Astrocyte (in vitro differentiated cells and primary cell): ENCODE measurements at regions not wholly inside any gene's neighbourhood (a gene's known extent, or its start where the extent isn't known, plus 50 kb on each side); places are given as distances from the start of the nearest gene placed in this dataset.

ENCODE experiments used
- DNase-seq: peaks from one replicate; pipeline ENCODE4 v3.0.0-alpha.2; 2010; ENCODE audit warnings: low read depth
- FAIRE-seq: peaks from 2 replicates; lab custom pipeline; 2011; peaks lifted over from hg19 to GRCh38; lab: Jason Lieb, UNC
- H2AFZ ChIP-seq: 2 replicates; pipeline ENCODE4 v1.6.0; 2012; ENCODE audit warnings: low read depth, low read length, inconsistent platforms
- H3K27ac ChIP-seq: 2 replicates; pipeline ENCODE4 v1.5.1; 2011; ENCODE audit warnings: low read depth, low read length, inconsistent platforms
- H3K27me3 ChIP-seq: 2 replicates; pipeline ENCODE4 v1.6.0; 2011; ENCODE audit warnings: low read length, inconsistent platforms; ENCODE audit not compliant: insufficient read depth
- H3K36me3 ChIP-seq: 2 replicates; pipeline ENCODE4 v1.5.1; 2011; ENCODE audit warnings: low read length, inconsistent platforms; ENCODE audit not compliant: insufficient read depth
- H3K4me1 ChIP-seq: 2 replicates; pipeline ENCODE4 v1.5.1; 2011; ENCODE audit warnings: low read length, inconsistent platforms; ENCODE audit not compliant: insufficient read depth
- H3K4me2 ChIP-seq: 2 replicates; pipeline ENCODE4 v1.6.0; 2012; ENCODE audit warnings: low read length, inconsistent platforms
- H3K4me3 ChIP-seq: 2 replicates; pipeline ENCODE4 v1.5.1; 2011; ENCODE audit warnings: low read depth, mild to moderate bottlenecking, low read length, inconsistent platforms; ENCODE audit not compliant: insufficient read depth
- H3K79me2 ChIP-seq: 2 replicates; pipeline ENCODE4 v1.6.0; 2012; ENCODE audit warnings: mild to moderate bottlenecking, low read length, inconsistent platforms; ENCODE audit not compliant: insufficient read depth
- H3K9ac ChIP-seq: 2 replicates; pipeline ENCODE4 v1.6.0; 2012; ENCODE audit warnings: mild to moderate bottlenecking, low read length, inconsistent platforms
- H3K9me3 ChIP-seq: 2 replicates; pipeline ENCODE4 v1.5.1; 2012; ENCODE audit warnings: low read depth, mild to moderate bottlenecking, low read length, inconsistent platforms; ENCODE audit not compliant: insufficient read depth
- H4K20me1 ChIP-seq: 2 replicates; pipeline ENCODE4 v1.6.0; 2012; ENCODE audit warnings: low read length, inconsistent platforms; ENCODE audit not compliant: insufficient read depth
- H3K27ac Mint-ChIP-seq: one replicate; pipeline ENCODE4 v1.8.0; 2021; ENCODE audit warnings: mild to moderate bottlenecking, mixed read lengths; ENCODE audit not compliant: unreplicated experiment
- H3K27me3 Mint-ChIP-seq: one replicate; pipeline ENCODE4 v1.8.0; 2021; ENCODE audit warnings: low read depth, mixed read lengths; ENCODE audit not compliant: unreplicated experiment
- H3K36me3 Mint-ChIP-seq: one replicate; pipeline ENCODE4 v1.8.0; 2021; ENCODE audit warnings: low read depth, mixed read lengths; ENCODE audit not compliant: unreplicated experiment
- H3K4me1 Mint-ChIP-seq: one replicate; pipeline ENCODE4 v1.8.0; 2021; ENCODE audit warnings: low read depth, mixed read lengths; ENCODE audit not compliant: unreplicated experiment
- H3K4me3 Mint-ChIP-seq: one replicate; pipeline ENCODE4 v1.8.0; 2021; ENCODE audit warnings: mild to moderate bottlenecking, moderate library complexity, mixed read lengths; ENCODE audit not compliant: unreplicated experiment
- H3K9me3 Mint-ChIP-seq: one replicate; pipeline ENCODE4 v1.8.0; 2021; ENCODE audit warnings: mild to moderate bottlenecking, mixed read lengths; ENCODE audit not compliant: unreplicated experiment
- EZH2 ChIP-seq: IDR thresholded peaks from 2 replicates; pipeline ENCODE4 v1.6.1; 2012; ENCODE audit warnings: mild to moderate bottlenecking, low read length, inconsistent platforms; ENCODE audit not compliant: insufficient read depth
- TF ChIP-seq, protein P1 (sequence below): IDR thresholded peaks from 2 replicates; pipeline ENCODE4 v1.5.1; 2011; ENCODE audit warnings: low read depth, mild to moderate bottlenecking, inconsistent platforms, low read length, moderate library complexity; ENCODE audit not compliant: insufficient read depth

DNA sequence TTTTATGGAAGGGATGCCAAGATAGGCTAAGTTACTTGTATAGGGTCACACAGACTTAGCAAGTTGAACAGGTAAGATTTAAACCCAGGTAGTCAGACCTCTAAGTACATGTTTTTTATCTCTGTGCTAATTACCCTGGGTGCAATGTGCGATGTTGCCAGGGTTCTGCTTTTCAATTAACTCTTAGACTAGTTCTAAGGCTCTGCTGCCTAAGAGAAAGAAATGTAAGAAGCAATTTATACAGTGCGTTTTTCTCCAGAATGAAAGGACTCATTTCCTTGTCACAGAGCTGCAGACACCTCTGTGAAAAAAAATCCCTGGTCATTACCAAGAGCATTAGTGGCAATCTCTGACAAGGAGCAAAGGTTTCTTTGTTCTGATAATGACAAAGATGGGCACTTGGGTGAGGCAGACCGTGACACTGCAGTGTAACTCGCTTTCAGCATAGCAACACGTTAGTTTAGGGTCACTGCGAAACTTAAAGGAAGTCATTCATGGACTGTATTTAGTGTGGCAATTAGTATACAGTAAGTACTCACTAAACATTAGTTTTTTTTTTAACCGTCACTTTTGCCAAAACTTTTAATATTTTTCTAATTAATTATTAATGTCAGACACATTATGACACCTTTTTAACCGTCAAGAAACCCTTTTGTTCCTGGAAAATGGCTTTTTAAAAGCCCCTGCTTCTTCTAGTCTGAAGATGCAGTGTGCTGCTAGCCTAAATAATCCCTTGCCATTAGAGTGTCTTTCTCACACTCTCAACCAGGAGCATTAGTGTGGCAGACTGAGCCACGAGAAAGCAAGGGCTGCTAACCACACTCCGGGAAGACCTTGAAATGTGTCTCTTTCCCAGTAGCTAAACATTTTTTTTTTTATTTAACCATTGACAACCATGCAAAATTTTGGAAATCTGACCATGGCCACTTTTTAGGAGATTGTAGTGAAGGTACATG lies 520.0 kb upstream of the C9orf72 start:
- H3K36me3 ChIP-seq: no peaks in the 10 kb centered on the region
- H3K9me3 ChIP-seq: no peaks in the 10 kb centered on the region
- Mint-ChIP-seq H3K4me1 (no peaks in the 10 kb centered on the region), H3K4me3 (no peak overlapping the region), H3K27me3 (no peaks in the 10 kb centered on the region), H3K36me3 (peaks cover 4% of the 10 kb centered on the region), H3K27ac (no peak overlapping the region), H3K9me3 (peaks cover 2% of the 10 kb centered on the region)
- no peaks in the 10 kb centered on the region for H3K27me3 ChIP-seq
- H3K4me2 ChIP-seq: no peak overlapping the region
- H2AFZ ChIP-seq: no peak overlapping the region
- no peak for DNase-seq
- H3K27ac ChIP-seq: no peak overlapping the region
- H3K9ac ChIP-seq: no peak overlapping the region
- TF ChIP-seq, protein P1, sequence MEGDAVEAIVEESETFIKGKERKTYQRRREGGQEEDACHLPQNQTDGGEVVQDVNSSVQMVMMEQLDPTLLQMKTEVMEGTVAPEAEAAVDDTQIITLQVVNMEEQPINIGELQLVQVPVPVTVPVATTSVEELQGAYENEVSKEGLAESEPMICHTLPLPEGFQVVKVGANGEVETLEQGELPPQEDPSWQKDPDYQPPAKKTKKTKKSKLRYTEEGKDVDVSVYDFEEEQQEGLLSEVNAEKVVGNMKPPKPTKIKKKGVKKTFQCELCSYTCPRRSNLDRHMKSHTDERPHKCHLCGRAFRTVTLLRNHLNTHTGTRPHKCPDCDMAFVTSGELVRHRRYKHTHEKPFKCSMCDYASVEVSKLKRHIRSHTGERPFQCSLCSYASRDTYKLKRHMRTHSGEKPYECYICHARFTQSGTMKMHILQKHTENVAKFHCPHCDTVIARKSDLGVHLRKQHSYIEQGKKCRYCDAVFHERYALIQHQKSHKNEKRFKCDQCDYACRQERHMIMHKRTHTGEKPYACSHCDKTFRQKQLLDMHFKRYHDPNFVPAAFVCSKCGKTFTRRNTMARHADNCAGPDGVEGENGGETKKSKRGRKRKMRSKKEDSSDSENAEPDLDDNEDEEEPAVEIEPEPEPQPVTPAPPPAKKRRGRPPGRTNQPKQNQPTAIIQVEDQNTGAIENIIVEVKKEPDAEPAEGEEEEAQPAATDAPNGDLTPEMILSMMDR: no peak
- TF ChIP-seq EZH2: no peak
- no peaks in the 10 kb centered on the region for H3K79me2 ChIP-seq
- H4K20me1 ChIP-seq: no peaks in the 10 kb centered on the region
- H3K4me1 ChIP-seq: no peaks in the 10 kb centered on the region
- no peak for FAIRE-seq
- H3K4me3 ChIP-seq: no peak overlapping the region

DNA sequence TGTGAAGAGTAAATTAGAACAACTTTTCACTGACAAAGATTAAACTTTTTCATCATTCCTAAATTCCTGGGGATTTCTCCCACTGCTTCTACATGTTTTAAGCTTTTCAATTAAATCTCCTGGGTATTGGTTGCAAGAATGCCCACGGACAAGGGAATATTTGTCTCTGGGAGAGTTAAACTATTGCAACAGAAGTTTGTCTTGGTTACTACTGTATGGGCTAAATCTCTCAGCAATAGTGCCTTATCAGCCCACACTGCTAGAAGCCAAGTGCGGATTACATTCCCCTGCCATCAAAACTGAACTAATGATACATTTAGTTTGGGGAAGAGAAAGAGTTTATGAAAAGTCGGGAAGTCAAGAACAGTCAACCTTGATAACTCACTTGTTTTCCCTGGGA lies 528.2 kb upstream of the C9orf72 start:
- peaks cover 3% of the 10 kb centered on the region for H3K4me1 Mint-ChIP-seq
- no peak overlapping the region for H3K9ac ChIP-seq

More for the DNA sequence above, 528.2 kb upstream of the C9orf72 start:
- Histone ChIP-seq H3K79me2 (no peaks in the 10 kb centered on the region), H3K4me1 (no peaks in the 10 kb centered on the region), H3K4me2 (no peak overlapping the region), H3K36me3 (no peaks in the 10 kb centered on the region), H4K20me1 (no peaks in the 10 kb centered on the region), H3K27me3 (no peaks in the 10 kb centered on the region), H3K9me3 (no peaks in the 10 kb centered on the region), H2AFZ (no peak overlapping the region), H3K27ac (no peak overlapping the region), H3K4me3 (no peak overlapping the region)
- FAIRE-seq: no peak
- Mint-ChIP-seq H3K4me3 (no peak overlapping the region), H3K27me3 (no peaks in the 10 kb centered on the region), H3K36me3 (no peaks in the 10 kb centered on the region), H3K9me3 (no peaks in the 10 kb centered on the region), H3K27ac (no peak overlapping the region)
- no peak for DNase-seq
- no peak for TF ChIP-seq EZH2
- TF ChIP-seq, protein P1: no peak
